ENCODE measurements at regions not wholly inside any gene's neighbourhood (a gene's known extent, or its start where the extent isn't known, plus 50 kb on each side); places are given as distances from the start of the nearest gene placed in this dataset.

- Histone ChIP-seq H3K27me3 (ENCODE audit: control insufficient read depth in 4 of 4, insufficient read depth in 4 of 4, low read length in 3 of 4) (no peaks in the 10 kb centered on the region), H3K4me3 (ENCODE audit: low read depth in 1 of 3, low read length in 3 of 3) (no peak overlapping the region), H3K9ac (ENCODE audit: low read depth in 1 of 2, low read length in 2 of 2) (no peak overlapping the region), H3K9me3 (ENCODE audit: control insufficient read depth in 4 of 4, low read length in 3 of 4) (peaks cover 0 to 9% (median 1%) of the 10 kb centered on the region in 4 donors), H3K36me3 (ENCODE audit: control insufficient read depth in 4 of 4, insufficient read depth in 3 of 4, low read depth in 1 of 4, low read length in 3 of 4) (no peaks in the 10 kb centered on the region), H3K4me1 (ENCODE audit: control insufficient read depth in 4 of 4, insufficient read depth in 4 of 4, low read length in 3 of 4) (peaks cover 0 to 7% (median 4%) of the 10 kb centered on the region in 4 donors), H3K27ac (ENCODE audit: low read depth in 1 of 2, low read length in 2 of 2) (no peak overlapping the region)
- DNase-seq (ENCODE audit: low spot score) = no peak
- TF ChIP-seq EGR1 (IDR thresholded peaks at IDR 0.05; ENCODE audit: low read depth in 2 of 2) = no peak
- TF ChIP-seq YY1 (IDR thresholded peaks at IDR 0.05) = no peak
- TF ChIP-seq GABPA (IDR thresholded peaks at IDR 0.05 in 1 of 2, conservative IDR thresholded peaks at IDR 0.05 in 1 of 2) = no peak
- no peak for TF ChIP-seq TAF1 (conservative IDR thresholded peaks at IDR 0.05)
- TF ChIP-seq ZBTB33 (IDR thresholded peaks at IDR 0.05) = no peak
- no peak for TF ChIP-seq NR2F2 (IDR thresholded peaks at IDR 0.05)
- TF ChIP-seq FOXA1 (IDR thresholded peaks at IDR 0.05) = no peak
- no peak for TF ChIP-seq ATF3 (IDR thresholded peaks at IDR 0.05)
- TF ChIP-seq MAX (IDR thresholded peaks at IDR 0.05) = no peak
- no peak for TF ChIP-seq HNF4G (IDR thresholded peaks at IDR 0.05)
- no peak for TF ChIP-seq JUND (IDR thresholded peaks at IDR 0.05)
- TF ChIP-seq REST (IDR thresholded peaks at IDR 0.05) = no peak
- TF ChIP-seq CTCF (IDR thresholded peaks at IDR 0.05; ENCODE audit: low read depth, low read length, missing input control) = no peak
- no peak for TF ChIP-seq RAD21 (IDR thresholded peaks at IDR 0.05)
Observed at GRCh38 chr7:46527360-46527759, 606.3 kb upstream of the IGFBP3 start.

- Histone ChIP-seq H3K4me3 (ENCODE audit: low read depth in 1 of 3, low read length in 3 of 3) (no peak overlapping the region), H3K4me1 (ENCODE audit: control insufficient read depth in 4 of 4, insufficient read depth in 4 of 4, low read length in 3 of 4) (peaks cover 0 to 7% (median 4%) of the 10 kb centered on the region in 4 donors), H3K36me3 (ENCODE audit: control insufficient read depth in 4 of 4, insufficient read depth in 3 of 4, low read depth in 1 of 4, low read length in 3 of 4) (no peaks in the 10 kb centered on the region), H3K9ac (ENCODE audit: low read depth in 1 of 2, low read length in 2 of 2) (no peak overlapping the region), H3K9me3 (ENCODE audit: control insufficient read depth in 4 of 4, low read length in 3 of 4) (peaks cover 0 to 3% (median 1%) of the 10 kb centered on the region in 4 donors), H3K27ac (ENCODE audit: low read depth in 1 of 2, low read length in 2 of 2) (no peak overlapping the region), H3K27me3 (ENCODE audit: control insufficient read depth in 4 of 4, insufficient read depth in 4 of 4, low read length in 3 of 4) (no peaks in the 10 kb centered on the region)
- 48% methylated on average over 5 of the region's 5 CpGs for WGBS
- no peak for DNase-seq (ENCODE audit: low spot score)
- TF ChIP-seq MAX (IDR thresholded peaks at IDR 0.05) = no peak
- TF ChIP-seq YY1 (IDR thresholded peaks at IDR 0.05) = no peak
- TF ChIP-seq RAD21 (IDR thresholded peaks at IDR 0.05) = peak in 1 of 2 donors; percentile 14
- TF ChIP-seq HNF4A (conservative IDR thresholded peaks at IDR 0.05) = peak in 1 of 2 donors; percentile 5
- TF ChIP-seq RXRA (IDR thresholded peaks at IDR 0.05) = no peak
- TF ChIP-seq JUND (IDR thresholded peaks at IDR 0.05) = no peak
- TF ChIP-seq FOXA1 (IDR thresholded peaks at IDR 0.05) = no peak
- TF ChIP-seq FOXA2 (IDR thresholded peaks at IDR 0.05) = no peak
- no peak for TF ChIP-seq ATF3 (IDR thresholded peaks at IDR 0.05)
- TF ChIP-seq GABPA (IDR thresholded peaks at IDR 0.05 in 1 of 2, conservative IDR thresholded peaks at IDR 0.05 in 1 of 2) = peak in 1 of 2 donors; percentile 18
Observed at GRCh38 chr7:46525876-46526275, 604.8 kb upstream of the IGFBP3 start.

All from liver (tissue), 8 donors.